Stimulated activated CD8-positive, alpha-beta memory T cell treated with anti-CD3 and anti-CD28 coated beads, Interleukin-15, amount 100 ng/mL, for 4 hours (primary cell): ENCODE measurements at regions not wholly inside any gene's neighbourhood (a gene's known extent, or its start where the extent isn't known, plus 50 kb on each side); places are given as distances from the start of the nearest gene placed in this dataset.

ENCODE experiments used
- DNase-seq, 2 donors: peaks; one replicate each; pipeline ENCODE4 v3.0.0-alpha.2; 2020; ENCODE audit warnings: low read depth in 2 of 2

GRCh38 chr1:199161319-199161680, 522.5 kb downstream of the PTPRC start:
- no peak for DNase-seq

DNA sequence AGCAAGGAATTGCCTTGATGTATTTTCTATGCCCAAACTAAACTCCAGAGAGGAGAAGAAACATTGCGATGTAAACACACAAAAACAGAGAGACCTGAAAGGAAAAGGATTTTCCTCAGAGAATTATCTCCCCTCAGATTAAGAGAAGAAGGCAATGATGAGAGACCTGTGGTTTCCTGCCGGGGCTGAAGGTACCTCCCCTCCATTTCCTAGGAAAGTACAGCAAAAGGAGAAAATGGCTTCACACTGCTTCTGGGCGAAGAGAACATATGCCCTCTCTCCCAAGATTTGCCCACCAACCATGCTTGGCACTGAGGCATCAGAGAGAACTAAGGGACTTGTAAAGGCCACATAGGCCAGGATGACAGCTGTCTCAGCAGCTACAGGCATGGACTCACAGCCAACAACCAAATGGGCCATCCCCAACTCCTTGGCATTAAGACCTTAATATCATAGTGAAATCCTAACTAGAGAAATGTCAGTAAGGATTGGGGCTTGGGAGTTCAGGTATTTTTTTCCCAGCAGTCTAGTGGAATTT, 523.0 kb downstream of the PTPRC start:
- no peak for DNase-seq

GRCh38 chr1:199163267-199163666, 524.4 kb downstream of the PTPRC start:
- no peak for DNase-seq

- no peak for DNase-seq
Observed at GRCh38 chr1:199163670-199164069, 524.8 kb downstream of the PTPRC start.

- DNase-seq: no peak
Observed at GRCh38 chr1:199167460-199167859, 528.6 kb downstream of the PTPRC start.

DNA sequence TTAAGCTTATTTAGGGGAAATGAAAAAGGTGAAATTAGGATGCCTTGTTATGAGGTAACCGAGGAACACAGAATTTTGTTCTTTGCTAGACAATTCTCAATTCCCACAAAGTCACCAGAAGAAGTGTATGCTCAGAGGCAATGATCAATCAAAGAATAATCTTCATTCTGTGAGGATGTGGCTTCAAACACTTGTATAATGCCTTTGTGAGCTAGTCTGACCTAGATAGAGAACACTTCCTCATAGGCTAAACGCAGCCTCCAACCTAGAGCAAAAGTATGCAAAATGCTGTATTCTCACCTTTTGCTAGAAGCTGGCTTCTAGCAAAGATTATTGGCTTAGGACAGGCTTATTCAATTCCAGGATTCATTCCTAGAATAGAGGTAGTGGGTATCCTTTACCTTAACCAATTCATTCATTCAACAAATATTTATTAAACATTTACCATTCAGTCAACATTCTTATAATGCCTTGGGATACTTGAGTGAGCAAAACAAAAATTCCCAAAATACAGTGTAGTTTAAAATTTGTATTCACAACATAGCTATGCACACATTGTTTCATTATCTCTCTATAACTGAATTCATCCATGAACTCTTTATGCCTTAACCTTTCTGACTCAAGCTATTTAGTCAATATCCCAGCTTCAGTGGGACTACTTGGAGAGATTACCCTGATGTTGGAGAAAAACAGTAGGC, 530.2 kb downstream of the PTPRC start:
- no peak for DNase-seq

DNA sequence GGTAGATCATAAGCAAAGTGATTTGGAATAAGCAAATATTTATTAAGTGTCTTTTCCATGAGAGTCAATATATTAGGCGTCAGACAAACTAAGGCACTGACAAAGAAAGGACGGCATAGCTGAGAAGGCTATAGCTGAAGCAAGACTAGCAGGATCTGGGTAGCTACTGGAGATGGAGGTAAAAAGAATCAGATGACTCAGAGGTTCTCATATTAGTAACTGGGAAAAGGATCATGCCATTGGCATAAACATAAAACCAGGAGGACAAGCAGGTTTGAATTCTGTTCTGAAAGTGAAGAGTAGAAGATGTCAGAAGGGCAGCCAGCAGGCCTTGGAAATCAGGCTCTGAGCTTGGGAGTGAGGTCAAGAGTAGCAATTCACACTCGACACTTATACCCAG, 531.9 kb downstream of the PTPRC start:
- DNase-seq: no peak

DNA sequence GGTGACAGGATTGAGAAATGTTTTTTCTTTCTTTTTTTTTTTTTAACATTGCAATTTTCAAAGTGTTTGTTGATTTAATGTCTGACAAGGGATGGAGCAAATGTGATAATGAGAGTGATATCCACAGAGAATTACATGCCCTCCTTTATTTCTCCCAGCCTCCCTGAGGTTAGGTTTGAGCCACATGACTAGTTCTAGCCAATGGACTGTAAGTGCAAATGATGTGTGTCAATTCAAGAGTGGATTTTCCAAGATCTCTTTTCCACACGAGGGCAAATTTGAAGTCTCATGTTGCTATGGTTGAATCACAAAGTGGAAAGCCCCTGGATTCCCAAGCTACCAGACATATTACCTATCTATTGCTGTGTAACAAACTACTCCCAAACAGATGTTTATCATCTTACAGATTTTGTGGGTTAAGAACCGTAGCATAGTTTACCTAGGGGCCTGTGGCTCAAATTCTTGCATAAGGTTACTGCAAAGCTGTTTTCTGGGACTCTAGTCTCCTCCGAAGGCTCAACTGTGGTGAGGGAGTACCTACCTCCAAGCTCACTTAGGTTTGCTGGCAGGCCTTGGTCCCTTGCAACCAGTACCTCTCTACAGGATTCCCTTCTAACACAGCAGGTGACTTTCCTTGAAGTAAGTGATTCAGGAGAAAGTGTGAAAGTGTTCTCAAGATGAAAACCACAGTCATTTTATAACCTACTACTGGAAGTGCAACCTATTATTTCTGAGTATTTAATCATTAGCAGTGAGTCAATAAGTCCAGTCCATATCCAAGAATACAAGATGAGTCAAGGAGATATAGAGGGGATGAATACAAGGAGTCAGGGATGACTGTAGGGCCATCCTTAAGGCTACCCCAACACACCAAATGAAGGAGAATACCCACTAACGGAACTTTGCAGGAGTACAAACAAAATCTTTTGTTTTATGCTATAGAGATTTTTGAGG, 533.6 kb downstream of the PTPRC start:
- DNase-seq: no peak

DNA sequence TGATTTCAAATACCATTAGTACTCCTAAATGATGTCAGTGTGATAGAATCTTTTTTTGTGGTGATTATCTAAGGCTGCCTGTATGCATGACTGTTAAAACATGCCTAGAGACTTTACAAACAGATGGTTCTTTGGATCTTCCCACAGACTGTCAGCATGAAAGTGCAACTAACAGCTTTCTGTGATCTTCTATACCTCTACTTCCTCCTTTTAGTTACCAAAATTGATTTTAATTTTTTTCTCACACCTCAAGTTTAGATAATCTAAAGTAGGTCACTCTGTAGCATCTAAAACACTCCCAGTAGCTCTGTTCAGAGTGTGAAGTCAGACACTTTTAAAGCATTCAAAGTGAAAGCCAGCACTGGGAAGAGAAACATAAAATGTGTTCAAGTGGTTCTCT, 534.5 kb downstream of the PTPRC start:
- DNase-seq: no peak

- no peak for DNase-seq
Observed at GRCh38 chr1:199174336-199174735, 535.5 kb downstream of the PTPRC start.

- DNase-seq: no peak
Observed at GRCh38 chr1:199176713-199177112, 537.9 kb downstream of the PTPRC start.

DNA sequence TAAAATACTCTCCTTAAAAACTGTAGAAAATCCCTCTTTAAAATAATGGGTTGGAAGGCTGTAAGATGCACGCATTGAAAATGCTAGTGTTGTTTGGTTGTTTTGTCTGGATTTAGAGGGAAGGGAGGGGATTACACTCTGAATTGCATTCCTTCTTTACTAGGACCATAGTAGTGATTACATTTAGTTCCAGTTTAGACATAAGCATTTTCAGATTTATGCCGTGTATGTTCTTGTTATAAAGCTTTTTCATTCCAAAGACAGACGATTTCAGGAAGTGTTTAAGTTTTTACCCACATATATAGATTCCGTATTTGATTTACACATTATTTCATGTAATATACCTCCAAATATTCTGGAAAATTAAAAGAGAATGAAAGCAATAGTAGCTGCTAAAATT, 538.4 kb downstream of the PTPRC start:
- DNase-seq: no peak

- DNase-seq: no peak
Observed at GRCh38 chr1:199178646-199179045, 539.8 kb downstream of the PTPRC start.

GRCh38 chr1:199182186-199182843, 543.5 kb downstream of the PTPRC start:
- DNase-seq: no peak

- no peak for DNase-seq
Observed at GRCh38 chr1:199184180-199184579, 545.3 kb downstream of the PTPRC start.

GRCh38 chr1:199194862-199195261, 556.0 kb downstream of the PTPRC start:
- no peak for DNase-seq

GRCh38 chr1:199197695-199198094, 558.9 kb downstream of the PTPRC start:
- no peak for DNase-seq

- no peak for DNase-seq
Observed at GRCh38 chr1:199202331-199202730, 563.5 kb downstream of the PTPRC start.

GRCh38 chr1:199204231-199204630, 565.4 kb downstream of the PTPRC start:
- DNase-seq: no peak

- no peak for DNase-seq
Observed at GRCh38 chr1:199205740-199206441, 567.1 kb downstream of the PTPRC start.

GRCh38 chr1:199208847-199209246, 570.0 kb downstream of the PTPRC start:
- no peak for DNase-seq

DNA sequence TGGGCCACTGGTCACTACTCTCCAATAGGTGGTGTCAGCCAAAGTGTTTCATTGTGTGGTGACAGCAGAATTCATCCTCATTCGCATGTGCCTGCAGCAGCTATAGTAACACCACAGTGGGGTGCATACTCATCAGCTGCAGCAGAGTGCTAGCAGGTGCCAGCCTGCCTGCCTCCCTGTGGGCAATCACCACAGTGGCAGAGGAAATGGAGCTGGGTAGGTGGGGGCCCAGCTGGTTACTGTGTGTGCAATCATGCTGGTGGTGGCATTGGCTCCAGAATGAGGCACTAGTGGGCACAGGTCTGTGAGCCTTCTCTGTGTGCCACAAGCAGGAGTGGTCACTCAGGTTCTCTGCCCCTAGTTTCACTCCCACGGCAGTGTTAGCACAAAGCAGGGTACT, 579.2 kb downstream of the PTPRC start:
- DNase-seq: no peak
